WTC11 (cell line): ENCODE measurements at regions not wholly inside any gene's neighbourhood (a gene's known extent, or its start where the extent isn't known, plus 50 kb on each side); places are given as distances from the start of the nearest gene placed in this dataset.

ENCODE experiments used
- ATAC-seq: fragments of 200-7000 bp; cut with Tn5 transposase; 2 replicates; pipeline ENCODE4 v1.10.0; 2021; ENCODE audit warnings: mild to moderate bottlenecking, moderate library complexity
- CTCF ChIA-PET: fragments of 300-600 bp; sonication (Branson Sonifier 250); formaldehyde crosslinking; loops from one replicate; lab custom pipeline; 2021; ENCODE audit warnings: antibody characterized with exemption; lab: Charles Lee
- POLR2A ChIA-PET: fragments of 350-600 bp; sonication (Branson Sonifier 250); formaldehyde crosslinking; loops from one replicate; lab custom pipeline; 2021; ENCODE audit warnings: antibody characterized with exemption; lab: Charles Lee
- DNase-seq: peaks from one replicate; pipeline ENCODE4 v3.0.0; 2021; ENCODE audit warnings: low spot score
- H3K27ac Mint-ChIP-seq: 2 replicates; pipeline ENCODE4 v1.8.0; 2021; ENCODE audit warnings: mixed read lengths
- H3K27me3 Mint-ChIP-seq: 2 replicates; pipeline ENCODE4 v1.8.0; 2021; ENCODE audit warnings: low read depth, mild to moderate bottlenecking, moderate library complexity, mixed read lengths
- H3K36me3 Mint-ChIP-seq: 2 replicates; pipeline ENCODE4 v1.8.0; 2021; ENCODE audit warnings: mixed read lengths
- H3K4me1 Mint-ChIP-seq: 2 replicates; pipeline ENCODE4 v1.8.0; 2022; ENCODE audit warnings: mixed read lengths
- H3K4me3 Mint-ChIP-seq: 2 replicates; pipeline ENCODE4 v1.8.0; 2021; ENCODE audit warnings: mild to moderate bottlenecking, moderate library complexity, mixed read lengths
- H3K9me3 Mint-ChIP-seq: 2 replicates; pipeline ENCODE4 v1.8.0; 2021; ENCODE audit warnings: mixed read lengths
- GTF2I ChIP-seq: fragments of 250-450 bp; sonication (Bioruptor Pico); conservative IDR thresholded peaks from 2 replicates; pipeline ENCODE4 v1.4.0; 2021; ENCODE audit warnings: mild to moderate bottlenecking
- JAZF1 ChIP-seq: fragments of 250-450 bp; sonication (Bioruptor Pico); IDR thresholded peaks from 2 replicates; pipeline ENCODE4 v1.9.0; 2021; ENCODE audit warnings: moderate library complexity, mild to moderate bottlenecking, inconsistent platforms
- MXD4 ChIP-seq: fragments of 250-450 bp; sonication (Bioruptor Pico); IDR thresholded peaks from 2 replicates; pipeline ENCODE4 v1.8.0; 2021; ENCODE audit warnings: mild to moderate bottlenecking, moderate library complexity, borderline replicate concordance
- ZNF232 ChIP-seq: sonication (generic); formaldehyde crosslinking; IDR thresholded peaks from 2 replicates; pipeline ENCODE4 v1.8.0; 2022; ENCODE audit warnings: mild to moderate bottlenecking, missing genetic modification reagents
- ZNF317 ChIP-seq: sonication (generic); formaldehyde crosslinking; IDR thresholded peaks from 2 replicates; pipeline ENCODE4 v1.8.1; 2023; ENCODE audit warnings: low read depth, mild to moderate bottlenecking, moderate library complexity, missing genetic modification reagents, borderline replicate concordance
- ZNF396 ChIP-seq: fragments of 250-450 bp; sonication (Bioruptor Pico); IDR thresholded peaks from 2 replicates; pipeline ENCODE4 v1.8.0; 2021; ENCODE audit warnings: mild to moderate bottlenecking, moderate library complexity, borderline replicate concordance
- TF ChIP-seq, protein P1 (sequence below): sonication (generic); formaldehyde crosslinking; conservative IDR thresholded peaks from 2 replicates; pipeline ENCODE4 v1.8.1; 2022; ENCODE audit warnings: mild to moderate bottlenecking, missing genetic modification reagents
- TF ChIP-seq, protein P2 (sequence below): sonication (generic); formaldehyde crosslinking; IDR thresholded peaks from 2 replicates; pipeline ENCODE4 v1.8.1; 2023; ENCODE audit warnings: mild to moderate bottlenecking, moderate library complexity, missing genetic modification reagents
- TF ChIP-seq, protein P3 (sequence below): sonication (generic); formaldehyde crosslinking; IDR thresholded peaks from 2 replicates; pipeline ENCODE4 v1.8.1; 2023; ENCODE audit warnings: mild to moderate bottlenecking, missing genetic modification reagents, borderline replicate concordance
- TF ChIP-seq, protein P4 (sequence below): sonication (generic); formaldehyde crosslinking; IDR thresholded peaks from 2 replicates; pipeline ENCODE4 v1.8.0; 2023; ENCODE audit warnings: missing genetic modification reagents
- TF ChIP-seq, protein P5 (sequence below): sonication (generic); formaldehyde crosslinking; IDR thresholded peaks from 2 replicates; pipeline ENCODE4 v1.8.1; 2022; ENCODE audit warnings: low read depth, mild to moderate bottlenecking, moderate library complexity, missing genetic modification reagents, borderline replicate concordance
- TF ChIP-seq, protein P6 (sequence below): sonication (generic); formaldehyde crosslinking; IDR thresholded peaks from 2 replicates; pipeline ENCODE4 v1.8.0; 2022; ENCODE audit warnings: mild to moderate bottlenecking, missing genetic modification reagents
- TF ChIP-seq, protein P7 (sequence below): fragments of 200-600 bp; IDR thresholded peaks from 2 replicates; pipeline ENCODE4 v1.8.0; 2022; ENCODE audit warnings: antibody characterized with exemption
- TF ChIP-seq, protein P8 (sequence below): sonication (generic); formaldehyde crosslinking; IDR thresholded peaks from 2 replicates; pipeline ENCODE4 v1.8.0; 2022; ENCODE audit warnings: missing genetic modification reagents
- TF ChIP-seq, protein P9 (sequence below): fragments of 250-450 bp; sonication (Bioruptor Pico); IDR thresholded peaks from 2 replicates; pipeline ENCODE4 v1.9.0; 2021; ENCODE audit warnings: moderate library complexity, mild to moderate bottlenecking, inconsistent platforms, borderline replicate concordance

DNA sequence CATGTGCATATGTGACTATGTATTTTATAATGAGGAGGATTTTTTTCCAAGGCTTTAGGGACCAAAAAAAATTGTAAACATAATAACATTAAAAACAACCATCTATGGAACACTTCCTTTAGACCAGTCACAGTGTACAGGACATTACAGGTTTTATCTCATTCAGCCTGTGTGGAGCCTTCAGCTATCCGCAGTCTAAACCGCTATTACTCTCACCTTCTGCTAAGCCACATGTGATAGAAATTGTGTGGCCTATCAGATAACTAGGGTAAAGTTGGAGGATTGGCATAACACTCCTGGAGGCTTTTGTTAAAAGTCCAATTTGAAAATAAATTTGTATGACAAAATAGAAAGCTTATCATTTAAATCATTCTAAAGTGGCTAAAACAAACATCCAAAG, 281.2 kb upstream of the TMTC1 start:
- Mint-ChIP-seq H3K27ac (no peak overlapping the region), H3K4me3 (no peak overlapping the region)
- DNase-seq: no peak
- no peak for ATAC-seq
- ChIA-PET POLR2A (no interaction called here), CTCF (no interaction called here)
- TF ChIP-seq, protein P1, sequence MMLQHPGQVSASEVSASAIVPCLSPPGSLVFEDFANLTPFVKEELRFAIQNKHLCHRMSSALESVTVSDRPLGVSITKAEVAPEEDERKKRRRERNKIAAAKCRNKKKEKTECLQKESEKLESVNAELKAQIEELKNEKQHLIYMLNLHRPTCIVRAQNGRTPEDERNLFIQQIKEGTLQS (CRISPR knock-in tag): no peak
- TF ChIP-seq, protein P2, sequence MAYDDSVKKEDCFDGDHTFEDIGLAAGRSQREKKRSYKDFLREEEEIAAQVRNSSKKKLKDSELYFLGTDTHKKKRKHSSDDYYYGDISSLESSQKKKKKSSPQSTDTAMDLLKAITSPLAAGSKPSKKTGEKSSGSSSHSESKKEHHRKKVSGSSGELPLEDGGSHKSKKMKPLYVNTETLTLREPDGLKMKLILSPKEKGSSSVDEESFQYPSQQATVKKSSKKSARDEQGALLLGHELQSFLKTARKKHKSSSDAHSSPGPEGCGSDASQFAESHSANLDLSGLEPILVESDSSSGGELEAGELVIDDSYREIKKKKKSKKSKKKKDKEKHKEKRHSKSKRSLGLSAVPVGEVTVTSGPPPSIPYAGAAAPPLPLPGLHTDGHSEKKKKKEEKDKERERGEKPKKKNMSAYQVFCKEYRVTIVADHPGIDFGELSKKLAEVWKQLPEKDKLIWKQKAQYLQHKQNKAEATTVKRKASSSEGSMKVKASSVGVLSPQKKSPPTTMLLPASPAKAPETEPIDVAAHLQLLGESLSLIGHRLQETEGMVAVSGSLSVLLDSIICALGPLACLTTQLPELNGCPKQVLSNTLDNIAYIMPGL (CRISPR knock-in tag): no peak
- TF ChIP-seq JAZF1 (CRISPR knock-in tag) (no peak), ZNF317 (CRISPR knock-in tag) (no peak), MXD4 (CRISPR knock-in tag) (no peak), GTF2I (CRISPR knock-in tag) (no peak), ZNF232 (no peak), ZNF396 (CRISPR knock-in tag) (no peak)
- TF ChIP-seq, protein P3, sequence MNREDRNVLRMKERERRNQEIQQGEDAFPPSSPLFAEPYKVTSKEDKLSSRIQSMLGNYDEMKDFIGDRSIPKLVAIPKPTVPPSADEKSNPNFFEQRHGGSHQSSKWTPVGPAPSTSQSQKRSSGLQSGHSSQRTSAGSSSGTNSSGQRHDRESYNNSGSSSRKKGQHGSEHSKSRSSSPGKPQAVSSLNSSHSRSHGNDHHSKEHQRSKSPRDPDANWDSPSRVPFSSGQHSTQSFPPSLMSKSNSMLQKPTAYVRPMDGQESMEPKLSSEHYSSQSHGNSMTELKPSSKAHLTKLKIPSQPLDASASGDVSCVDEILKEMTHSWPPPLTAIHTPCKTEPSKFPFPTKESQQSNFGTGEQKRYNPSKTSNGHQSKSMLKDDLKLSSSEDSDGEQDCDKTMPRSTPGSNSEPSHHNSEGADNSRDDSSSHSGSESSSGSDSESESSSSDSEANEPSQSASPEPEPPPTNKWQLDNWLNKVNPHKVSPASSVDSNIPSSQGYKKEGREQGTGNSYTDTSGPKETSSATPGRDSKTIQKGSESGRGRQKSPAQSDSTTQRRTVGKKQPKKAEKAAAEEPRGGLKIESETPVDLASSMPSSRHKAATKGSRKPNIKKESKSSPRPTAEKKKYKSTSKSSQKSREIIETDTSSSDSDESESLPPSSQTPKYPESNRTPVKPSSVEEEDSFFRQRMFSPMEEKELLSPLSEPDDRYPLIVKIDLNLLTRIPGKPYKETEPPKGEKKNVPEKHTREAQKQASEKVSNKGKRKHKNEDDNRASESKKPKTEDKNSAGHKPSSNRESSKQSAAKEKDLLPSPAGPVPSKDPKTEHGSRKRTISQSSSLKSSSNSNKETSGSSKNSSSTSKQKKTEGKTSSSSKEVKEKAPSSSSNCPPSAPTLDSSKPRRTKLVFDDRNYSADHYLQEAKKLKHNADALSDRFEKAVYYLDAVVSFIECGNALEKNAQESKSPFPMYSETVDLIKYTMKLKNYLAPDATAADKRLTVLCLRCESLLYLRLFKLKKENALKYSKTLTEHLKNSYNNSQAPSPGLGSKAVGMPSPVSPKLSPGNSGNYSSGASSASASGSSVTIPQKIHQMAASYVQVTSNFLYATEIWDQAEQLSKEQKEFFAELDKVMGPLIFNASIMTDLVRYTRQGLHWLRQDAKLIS: no peak
- TF ChIP-seq, protein P4, sequence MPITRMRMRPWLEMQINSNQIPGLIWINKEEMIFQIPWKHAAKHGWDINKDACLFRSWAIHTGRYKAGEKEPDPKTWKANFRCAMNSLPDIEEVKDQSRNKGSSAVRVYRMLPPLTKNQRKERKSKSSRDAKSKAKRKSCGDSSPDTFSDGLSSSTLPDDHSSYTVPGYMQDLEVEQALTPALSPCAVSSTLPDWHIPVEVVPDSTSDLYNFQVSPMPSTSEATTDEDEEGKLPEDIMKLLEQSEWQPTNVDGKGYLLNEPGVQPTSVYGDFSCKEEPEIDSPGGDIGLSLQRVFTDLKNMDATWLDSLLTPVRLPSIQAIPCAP (CRISPR knock-in tag): no peak
- TF ChIP-seq, protein P5, sequence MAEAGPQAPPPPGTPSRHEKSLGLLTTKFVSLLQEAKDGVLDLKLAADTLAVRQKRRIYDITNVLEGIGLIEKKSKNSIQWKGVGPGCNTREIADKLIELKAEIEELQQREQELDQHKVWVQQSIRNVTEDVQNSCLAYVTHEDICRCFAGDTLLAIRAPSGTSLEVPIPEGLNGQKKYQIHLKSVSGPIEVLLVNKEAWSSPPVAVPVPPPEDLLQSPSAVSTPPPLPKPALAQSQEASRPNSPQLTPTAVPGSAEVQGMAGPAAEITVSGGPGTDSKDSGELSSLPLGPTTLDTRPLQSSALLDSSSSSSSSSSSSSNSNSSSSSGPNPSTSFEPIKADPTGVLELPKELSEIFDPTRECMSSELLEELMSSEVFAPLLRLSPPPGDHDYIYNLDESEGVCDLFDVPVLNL (CRISPR knock-in tag): no peak
- TF ChIP-seq, protein P6, sequence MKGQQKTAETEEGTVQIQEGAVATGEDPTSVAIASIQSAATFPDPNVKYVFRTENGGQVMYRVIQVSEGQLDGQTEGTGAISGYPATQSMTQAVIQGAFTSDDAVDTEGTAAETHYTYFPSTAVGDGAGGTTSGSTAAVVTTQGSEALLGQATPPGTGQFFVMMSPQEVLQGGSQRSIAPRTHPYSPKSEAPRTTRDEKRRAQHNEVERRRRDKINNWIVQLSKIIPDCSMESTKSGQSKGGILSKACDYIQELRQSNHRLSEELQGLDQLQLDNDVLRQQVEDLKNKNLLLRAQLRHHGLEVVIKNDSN (CRISPR knock-in tag): no peak
- TF ChIP-seq, protein P7, sequence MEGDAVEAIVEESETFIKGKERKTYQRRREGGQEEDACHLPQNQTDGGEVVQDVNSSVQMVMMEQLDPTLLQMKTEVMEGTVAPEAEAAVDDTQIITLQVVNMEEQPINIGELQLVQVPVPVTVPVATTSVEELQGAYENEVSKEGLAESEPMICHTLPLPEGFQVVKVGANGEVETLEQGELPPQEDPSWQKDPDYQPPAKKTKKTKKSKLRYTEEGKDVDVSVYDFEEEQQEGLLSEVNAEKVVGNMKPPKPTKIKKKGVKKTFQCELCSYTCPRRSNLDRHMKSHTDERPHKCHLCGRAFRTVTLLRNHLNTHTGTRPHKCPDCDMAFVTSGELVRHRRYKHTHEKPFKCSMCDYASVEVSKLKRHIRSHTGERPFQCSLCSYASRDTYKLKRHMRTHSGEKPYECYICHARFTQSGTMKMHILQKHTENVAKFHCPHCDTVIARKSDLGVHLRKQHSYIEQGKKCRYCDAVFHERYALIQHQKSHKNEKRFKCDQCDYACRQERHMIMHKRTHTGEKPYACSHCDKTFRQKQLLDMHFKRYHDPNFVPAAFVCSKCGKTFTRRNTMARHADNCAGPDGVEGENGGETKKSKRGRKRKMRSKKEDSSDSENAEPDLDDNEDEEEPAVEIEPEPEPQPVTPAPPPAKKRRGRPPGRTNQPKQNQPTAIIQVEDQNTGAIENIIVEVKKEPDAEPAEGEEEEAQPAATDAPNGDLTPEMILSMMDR: no peak
- TF ChIP-seq, all 79 proteins: peak for 0
- Mint-ChIP-seq H3K9me3 (peaks cover 20% of the 10 kb centered on the region), H3K27me3 (no peaks in the 10 kb centered on the region), H3K4me1 (peaks cover 14% of the 10 kb centered on the region), H3K36me3 (peaks cover 18% of the 10 kb centered on the region)

DNA sequence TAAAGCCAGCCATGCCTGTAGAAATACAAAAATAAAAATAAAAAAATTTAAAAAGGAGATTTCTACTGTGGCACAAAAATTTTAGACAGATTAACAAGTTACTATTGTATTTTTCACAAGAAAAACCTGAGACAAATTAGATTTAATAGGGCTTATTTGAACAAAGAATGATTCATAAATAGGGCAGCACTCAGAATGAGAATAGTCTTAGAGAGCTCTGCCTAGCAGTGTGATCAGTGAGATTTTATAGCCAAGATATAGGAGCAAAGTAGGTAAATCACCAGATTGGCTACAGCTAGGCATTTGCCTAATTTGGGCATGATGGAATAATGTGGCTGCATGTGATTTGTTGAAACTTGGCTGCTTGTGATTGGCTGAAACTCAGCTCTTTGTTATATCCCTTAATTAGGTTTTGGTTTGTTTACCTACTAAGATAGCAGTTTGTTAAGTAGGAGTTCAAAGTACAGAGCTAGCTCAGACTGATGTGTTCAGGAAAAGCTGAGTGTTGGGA, 279.7 kb upstream of the TMTC1 start:
- ATAC-seq (no peak), DNase-seq (no peak)
- Mint-ChIP-seq H3K9me3 (peaks cover 20% of the 10 kb centered on the region), H3K4me3 (no peak overlapping the region), H3K27ac (no peak overlapping the region), H3K4me1 (peaks cover 14% of the 10 kb centered on the region), H3K36me3 (peaks cover 18% of the 10 kb centered on the region), H3K27me3 (no peaks in the 10 kb centered on the region)
- ChIA-PET CTCF (no interaction called here), POLR2A (no interaction called here)
- TF ChIP-seq, protein P8, sequence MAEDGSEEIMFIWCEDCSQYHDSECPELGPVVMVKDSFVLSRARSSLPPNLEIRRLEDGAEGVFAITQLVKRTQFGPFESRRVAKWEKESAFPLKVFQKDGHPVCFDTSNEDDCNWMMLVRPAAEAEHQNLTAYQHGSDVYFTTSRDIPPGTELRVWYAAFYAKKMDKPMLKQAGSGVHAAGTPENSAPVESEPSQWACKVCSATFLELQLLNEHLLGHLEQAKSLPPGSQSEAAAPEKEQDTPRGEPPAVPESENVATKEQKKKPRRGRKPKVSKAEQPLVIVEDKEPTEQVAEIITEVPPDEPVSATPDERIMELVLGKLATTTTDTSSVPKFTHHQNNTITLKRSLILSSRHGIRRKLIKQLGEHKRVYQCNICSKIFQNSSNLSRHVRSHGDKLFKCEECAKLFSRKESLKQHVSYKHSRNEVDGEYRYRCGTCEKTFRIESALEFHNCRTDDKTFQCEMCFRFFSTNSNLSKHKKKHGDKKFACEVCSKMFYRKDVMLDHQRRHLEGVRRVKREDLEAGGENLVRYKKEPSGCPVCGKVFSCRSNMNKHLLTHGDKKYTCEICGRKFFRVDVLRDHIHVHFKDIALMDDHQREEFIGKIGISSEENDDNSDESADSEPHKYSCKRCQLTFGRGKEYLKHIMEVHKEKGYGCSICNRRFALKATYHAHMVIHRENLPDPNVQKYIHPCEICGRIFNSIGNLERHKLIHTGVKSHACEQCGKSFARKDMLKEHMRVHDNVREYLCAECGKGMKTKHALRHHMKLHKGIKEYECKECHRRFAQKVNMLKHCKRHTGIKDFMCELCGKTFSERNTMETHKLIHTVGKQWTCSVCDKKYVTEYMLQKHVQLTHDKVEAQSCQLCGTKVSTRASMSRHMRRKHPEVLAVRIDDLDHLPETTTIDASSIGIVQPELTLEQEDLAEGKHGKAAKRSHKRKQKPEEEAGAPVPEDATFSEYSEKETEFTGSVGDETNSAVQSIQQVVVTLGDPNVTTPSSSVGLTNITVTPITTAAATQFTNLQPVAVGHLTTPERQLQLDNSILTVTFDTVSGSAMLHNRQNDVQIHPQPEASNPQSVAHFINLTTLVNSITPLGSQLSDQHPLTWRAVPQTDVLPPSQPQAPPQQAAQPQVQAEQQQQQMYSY: no peak
- TF ChIP-seq, protein P9, sequence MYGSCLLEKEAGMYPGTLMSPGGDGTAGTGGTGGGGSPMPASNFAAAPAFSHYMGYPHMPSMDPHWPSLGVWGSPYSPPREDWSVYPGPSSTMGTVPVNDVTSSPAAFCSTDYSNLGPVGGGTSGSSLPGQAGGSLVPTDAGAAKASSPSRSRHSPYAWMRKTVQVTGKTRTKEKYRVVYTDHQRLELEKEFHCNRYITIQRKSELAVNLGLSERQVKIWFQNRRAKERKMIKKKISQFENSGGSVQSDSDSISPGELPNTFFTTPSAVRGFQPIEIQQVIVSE: no peak
